ENCODE measurements at regions not wholly inside any gene's neighbourhood (a gene's known extent, or its start where the extent isn't known, plus 50 kb on each side); places are given as distances from the start of the nearest gene placed in this dataset.

- ChIA-PET CTCF (interaction anchor here (1.1 kb wide), 1 partner anchor 167 kb away, joined by 3 read pairs; no protein-coding TSS in a partner anchor), POLR2A (no interaction called here)
- Histone ChIP-seq H3K9me3 (ENCODE audit: control insufficient read depth, insufficient read depth, low read length) (no peaks in the 10 kb centered on the region; the same call in none of the 2 replicates), H3K4me3 (ENCODE audit: low read depth, low read length) (no peak overlapping the region), H3K27ac (ENCODE audit: low read depth, low read length) (no peak overlapping the region), H3K27me3 (ENCODE audit: control insufficient read depth, insufficient read depth, low read length) (peaks cover 27% of the 10 kb centered on the region)
- no peak for DNase-seq (ENCODE audit: low read depth, low spot score)
- TF ChIP-seq CTCF (IDR thresholded peaks at IDR 0.05; ENCODE audit: low read depth, low read length): no peak
These were observed 56.0 kb upstream of the LHX1 start for GRCh38 chr17:36881323-36881722.

DNA sequence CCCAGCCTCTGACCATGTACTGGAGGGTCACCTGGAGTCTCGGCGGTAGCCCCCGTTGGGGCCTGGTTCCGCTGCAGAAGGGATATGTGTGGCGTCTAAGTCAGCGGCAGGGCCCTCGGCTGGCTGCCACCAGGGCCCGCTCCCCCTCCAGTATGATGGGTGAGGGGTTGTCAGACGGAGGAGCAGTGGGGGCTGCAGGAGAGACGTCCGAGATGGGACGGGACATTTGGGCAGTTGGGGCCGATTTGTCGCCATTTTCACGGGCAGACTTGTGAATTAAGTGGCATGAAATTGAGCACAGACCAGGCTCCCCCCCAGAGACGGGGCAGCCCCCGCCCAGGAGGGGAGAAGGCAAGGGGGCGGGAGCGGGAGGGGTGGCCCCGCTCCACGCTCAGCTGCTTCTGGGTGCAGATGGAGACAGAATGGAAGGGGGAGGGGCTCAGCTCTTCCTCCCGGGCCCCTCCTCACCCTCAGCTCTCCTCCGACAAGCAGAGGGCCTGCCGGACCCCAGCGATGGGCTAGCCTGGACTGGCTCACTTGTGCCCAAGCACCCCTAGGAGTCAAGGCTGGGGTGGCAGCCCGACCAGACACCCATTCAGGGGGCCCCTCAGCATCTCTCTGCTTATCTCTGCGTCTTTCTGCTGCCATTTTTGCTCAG is 52.7 kb upstream of the LHX1 start:
- no peak for DNase-seq (ENCODE audit: low read depth, low spot score)
- ChIA-PET POLR2A (no interaction called here), CTCF (no interaction called here)
- Histone ChIP-seq H3K4me3 (ENCODE audit: low read depth, low read length) (no peak overlapping the region), H3K27me3 (ENCODE audit: control insufficient read depth, insufficient read depth, low read length) (peaks cover 33% of the 10 kb centered on the region), H3K27ac (ENCODE audit: low read depth, low read length) (no peak overlapping the region), H3K9me3 (ENCODE audit: control insufficient read depth, insufficient read depth, low read length) (no peaks in the 10 kb centered on the region; the same call in none of the 2 replicates)
- no peak for TF ChIP-seq CTCF (IDR thresholded peaks at IDR 0.05; ENCODE audit: low read depth, low read length)

GRCh38 chr17:36885153-36885735 is 52.0 kb upstream of the LHX1 start:
- no peaks in the 10 kb centered on the region; the same call in none of the 2 replicates for H3K9me3 ChIP-seq (ENCODE audit: control insufficient read depth, insufficient read depth, low read length)
- ChIA-PET CTCF (no interaction called here), POLR2A (no interaction called here)
- H3K27ac ChIP-seq (ENCODE audit: low read depth, low read length): no peak overlapping the region
- DNase-seq (ENCODE audit: low read depth, low spot score): no peak
- peaks cover 39% of the 10 kb centered on the region for H3K27me3 ChIP-seq (ENCODE audit: control insufficient read depth, insufficient read depth, low read length)
- no peak overlapping the region for H3K4me3 ChIP-seq (ENCODE audit: low read depth, low read length)
- no peak for TF ChIP-seq CTCF (IDR thresholded peaks at IDR 0.05; ENCODE audit: low read depth, low read length)

DNA sequence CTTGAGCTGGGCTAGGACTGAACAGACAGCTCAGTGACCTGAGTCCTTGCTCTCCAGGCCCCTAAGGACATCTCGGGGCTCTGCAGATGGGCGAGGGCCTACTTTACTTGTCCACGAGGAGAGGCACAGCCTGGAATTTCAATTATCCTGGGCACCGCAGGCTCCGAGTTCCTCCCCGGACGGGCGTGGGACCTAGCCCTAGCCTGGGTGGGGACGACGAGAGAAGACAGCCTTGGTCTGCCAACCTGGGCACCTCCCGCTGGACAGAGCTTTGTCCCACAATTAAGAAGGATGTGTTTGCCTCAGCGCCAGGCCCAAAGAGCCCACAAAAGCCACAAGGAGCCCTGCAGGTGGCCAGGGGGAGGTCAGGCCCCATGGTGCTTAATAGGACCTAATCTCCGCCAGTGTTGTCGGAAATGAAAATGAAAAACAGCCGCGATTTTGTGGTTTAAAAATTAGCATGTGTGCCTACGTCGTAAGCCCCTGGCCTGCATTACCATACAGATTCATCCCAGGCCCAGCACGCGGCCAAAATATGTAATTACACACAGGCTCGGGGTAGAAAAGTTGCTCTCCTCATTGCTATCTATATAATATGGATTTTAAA is 51.4 kb upstream of the LHX1 start:
- Histone ChIP-seq H3K9me3 (ENCODE audit: control insufficient read depth, insufficient read depth, low read length) (no peaks in the 10 kb centered on the region; the same call in none of the 2 replicates), H3K27me3 (ENCODE audit: control insufficient read depth, insufficient read depth, low read length) (peaks cover 41% of the 10 kb centered on the region), H3K27ac (ENCODE audit: low read depth, low read length) (no peak overlapping the region), H3K4me3 (ENCODE audit: low read depth, low read length) (no peak overlapping the region)
- CTCF ChIA-PET: no interaction called here
- no peak for DNase-seq (ENCODE audit: low read depth, low spot score)
- TF ChIP-seq CTCF (IDR thresholded peaks at IDR 0.05; ENCODE audit: low read depth, low read length): no peak
- POLR2A ChIA-PET: no interaction called here

Data from AG04450 (cell line).